ENCODE measurements at regions not wholly inside any gene's neighbourhood (a gene's known extent, or its start where the extent isn't known, plus 50 kb on each side); places are given as distances from the start of the nearest gene placed in this dataset.
"Not testable (repeated sequence)": the region's sequence is repeated elsewhere in the genome, so short reads cannot be mapped to it uniquely, and the experiment has no call there.

DNA sequence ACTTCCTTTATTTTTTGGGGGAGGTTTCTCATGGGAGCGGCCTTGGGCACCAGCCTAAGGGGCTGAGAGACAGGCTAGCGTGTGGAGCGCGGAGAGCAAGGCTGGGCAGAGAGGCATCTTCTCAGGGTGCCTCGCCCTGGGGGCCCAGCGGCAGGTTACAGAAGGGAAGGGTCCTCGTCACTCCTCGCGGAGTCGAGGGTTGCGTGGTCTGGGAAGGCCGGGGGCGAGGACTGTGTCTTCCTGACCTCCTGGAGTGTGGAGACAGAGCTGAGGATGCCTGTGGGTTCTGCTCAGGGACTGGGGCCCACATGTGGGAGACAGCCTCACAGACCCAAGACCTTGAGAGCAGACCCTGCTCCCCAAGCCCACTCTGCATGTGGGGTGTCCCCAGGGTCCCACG, 79.6 kb upstream of the LRPAP1 start:
- no peak for DNase-seq

GRCh38 chr4:3610851-3611250, 78.6 kb upstream of the LRPAP1 start:
- DNase-seq = not testable (repeated sequence)

- not testable (repeated sequence) for DNase-seq
Observed at GRCh38 chr4:3609905-3610304, 77.7 kb upstream of the LRPAP1 start.

DNA sequence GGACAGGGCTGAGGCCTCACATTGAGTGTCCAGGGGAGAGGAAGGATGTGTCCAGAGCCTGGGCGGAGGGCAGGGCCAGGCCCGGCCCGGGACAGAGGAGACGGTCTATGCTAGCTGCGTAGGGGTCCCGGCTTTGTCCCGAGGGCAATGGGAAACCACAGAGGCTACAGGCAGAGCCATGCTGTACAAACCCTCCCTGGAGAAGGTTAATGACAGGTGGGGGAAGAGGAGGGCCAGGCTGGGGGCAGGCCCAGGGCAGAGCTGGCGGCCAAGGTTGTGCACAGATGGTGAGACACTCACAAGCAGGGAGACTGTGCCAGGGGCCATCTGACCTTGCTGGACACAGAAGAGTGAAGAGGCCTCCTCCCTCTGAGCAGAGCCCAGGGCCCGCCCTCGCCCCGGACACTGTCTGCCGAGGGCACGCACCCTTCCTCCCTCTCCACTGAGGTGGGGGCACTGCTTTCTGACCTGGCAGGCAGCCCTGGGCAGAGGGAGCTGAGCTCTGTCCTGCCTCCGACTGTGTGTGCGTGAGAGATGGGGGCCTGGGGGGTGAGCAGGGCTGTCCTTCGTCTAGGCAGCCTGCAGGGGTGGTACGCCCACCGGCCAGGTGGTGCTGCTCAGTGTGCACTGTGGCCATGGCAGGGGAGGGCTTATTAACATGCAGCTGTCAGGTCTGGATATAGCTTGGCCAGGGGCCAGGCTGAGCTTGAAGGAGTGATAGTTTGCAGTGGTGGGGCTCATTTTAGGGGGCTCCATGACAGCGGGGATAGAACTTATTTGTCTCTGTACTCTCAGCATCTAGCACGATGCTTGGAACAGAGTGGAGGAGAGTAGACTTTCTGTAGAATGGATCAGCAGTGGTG, 75.7 kb upstream of the LRPAP1 start:
- DNase-seq = peak; percentile 77

DNA sequence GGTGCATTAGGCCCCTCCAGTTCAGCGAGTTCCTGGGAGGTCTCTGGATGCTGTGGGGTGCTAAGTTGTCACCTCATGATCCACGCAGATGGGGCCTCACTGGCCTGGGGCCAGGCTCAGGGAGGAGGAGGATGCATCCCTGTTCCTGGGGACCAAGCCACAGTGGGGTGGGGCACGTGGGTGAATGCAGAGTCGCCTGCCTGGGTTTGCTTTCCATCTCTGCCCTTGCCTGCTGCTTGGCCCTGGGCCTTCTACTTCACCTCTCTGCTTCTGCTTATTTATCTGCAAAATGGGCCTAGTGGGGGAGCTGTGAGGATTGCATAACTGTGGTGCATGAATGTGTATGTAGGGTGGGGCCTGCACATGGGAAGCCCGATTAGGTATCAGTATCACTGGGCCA, 74.6 kb upstream of the LRPAP1 start:
- not testable (repeated sequence) for DNase-seq

DNA sequence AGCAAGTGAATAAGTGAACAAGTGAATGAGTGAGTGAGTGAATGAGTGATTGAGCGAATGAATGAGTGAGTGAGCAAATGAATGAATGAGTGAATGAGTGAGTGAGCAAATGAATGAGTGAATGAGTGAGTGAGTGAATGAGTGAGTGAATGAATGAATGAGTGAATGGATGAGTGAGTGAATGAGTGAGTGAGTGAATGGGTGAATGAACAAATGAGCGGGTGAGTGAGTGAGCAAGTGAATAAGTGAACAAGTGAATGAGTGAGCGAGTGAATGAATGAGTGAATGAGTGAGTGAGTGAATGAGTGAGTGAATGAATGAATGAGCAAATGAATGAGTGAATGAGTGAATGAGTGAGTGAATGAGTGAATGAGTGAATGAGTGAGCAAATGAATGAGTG, 74.0 kb upstream of the LRPAP1 start:
- DNase-seq = not testable (repeated sequence)

DNA sequence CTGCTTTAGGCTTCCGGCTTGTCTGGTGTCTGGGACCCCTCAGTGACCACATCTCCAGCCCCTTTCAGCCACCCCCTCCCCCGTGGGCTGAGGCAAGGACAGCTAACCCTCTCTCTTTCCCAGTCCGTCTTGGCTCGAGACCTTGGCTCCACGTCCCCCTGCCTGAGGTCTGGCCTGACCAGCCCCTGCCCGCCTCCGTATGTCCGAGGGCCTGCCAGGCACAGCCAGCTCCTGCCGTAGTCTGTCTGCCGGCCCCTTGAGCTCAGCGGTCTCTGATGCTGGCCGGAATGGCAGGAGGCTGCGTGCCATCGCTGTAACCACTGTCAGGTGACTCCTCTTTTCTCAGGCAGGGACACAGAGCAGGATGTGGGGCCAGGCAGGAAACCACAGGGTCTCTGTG, 73.3 kb upstream of the LRPAP1 start:
- no peak for DNase-seq

GRCh38 chr4:3602886-3603645, 70.8 kb upstream of the LRPAP1 start:
- not testable (repeated sequence) for DNase-seq

- DNase-seq = no peak
Observed at GRCh38 chr4:3601992-3602391, 69.8 kb upstream of the LRPAP1 start.

- not testable (repeated sequence) for DNase-seq
Observed at GRCh38 chr4:3601108-3601690, 69.0 kb upstream of the LRPAP1 start.

GRCh38 chr4:3599951-3600350, 67.7 kb upstream of the LRPAP1 start:
- no peak for DNase-seq

DNA sequence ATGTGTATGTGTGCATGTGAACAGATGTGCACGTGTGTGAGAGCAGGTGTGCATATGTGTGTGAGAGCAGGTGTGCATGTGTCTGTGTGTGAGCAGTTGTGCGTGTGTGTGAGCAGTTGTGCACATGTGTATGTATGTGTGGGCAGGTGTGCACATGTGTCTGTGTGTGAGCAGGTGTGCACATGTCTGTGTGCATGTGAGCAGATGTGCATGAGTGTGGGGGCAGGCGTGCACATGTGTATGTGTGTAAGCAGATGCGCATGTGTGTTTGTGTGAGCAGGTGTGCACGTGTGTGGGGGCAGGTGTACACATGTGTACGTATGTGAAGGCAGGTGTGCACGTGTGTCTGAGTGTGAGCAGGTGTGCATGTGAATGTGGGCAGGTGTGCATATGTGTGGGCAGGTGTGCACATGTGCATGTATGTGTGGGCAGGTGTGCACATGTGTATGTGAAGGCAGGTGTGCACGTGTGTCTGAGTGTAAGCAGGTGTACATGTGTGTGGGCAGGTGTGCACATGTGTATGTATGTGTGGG, 66.5 kb upstream of the LRPAP1 start:
- no peak for DNase-seq

- not testable (repeated sequence) for DNase-seq
Observed at GRCh38 chr4:3597896-3598505, 65.8 kb upstream of the LRPAP1 start.

DNA sequence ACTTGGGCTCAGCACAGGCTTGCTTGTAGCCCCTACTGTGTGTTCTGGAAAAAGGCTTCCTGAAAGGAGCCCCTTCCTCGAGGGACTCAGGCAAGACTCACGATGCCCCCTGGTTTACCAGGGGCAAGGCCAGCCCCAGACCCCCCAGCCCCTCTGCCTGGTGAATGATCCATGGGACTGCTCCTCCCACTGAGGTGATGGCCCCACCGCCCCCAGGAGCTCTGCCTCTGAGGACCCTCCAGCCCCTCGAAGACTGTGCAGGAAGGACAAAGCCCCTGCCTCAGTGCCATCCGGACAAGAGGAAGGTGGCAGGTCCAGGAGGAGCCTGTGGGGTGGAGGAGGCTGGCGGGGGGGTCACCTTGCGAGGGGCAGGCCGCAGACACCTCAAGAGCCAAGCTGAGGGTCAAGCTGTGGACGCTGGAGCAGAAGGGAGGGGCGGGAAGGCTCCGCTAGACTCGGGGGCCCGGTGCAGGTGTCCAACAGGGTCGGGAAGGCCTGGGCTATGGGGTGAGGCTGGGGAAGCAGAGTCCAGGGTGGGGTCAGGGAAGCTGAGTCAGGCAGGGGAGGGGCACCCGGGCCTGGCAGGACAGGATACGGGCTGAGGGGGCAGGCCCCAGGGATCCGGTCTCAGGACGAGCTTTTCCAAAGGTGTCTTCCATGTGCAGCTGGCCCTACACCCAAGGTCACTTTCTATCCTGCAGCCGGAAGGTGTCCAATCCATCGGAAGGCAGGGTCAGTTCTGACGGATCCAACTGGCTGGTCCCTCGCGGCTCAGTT, 64.9 kb upstream of the LRPAP1 start:
- DNase-seq = not testable (repeated sequence)

DNA sequence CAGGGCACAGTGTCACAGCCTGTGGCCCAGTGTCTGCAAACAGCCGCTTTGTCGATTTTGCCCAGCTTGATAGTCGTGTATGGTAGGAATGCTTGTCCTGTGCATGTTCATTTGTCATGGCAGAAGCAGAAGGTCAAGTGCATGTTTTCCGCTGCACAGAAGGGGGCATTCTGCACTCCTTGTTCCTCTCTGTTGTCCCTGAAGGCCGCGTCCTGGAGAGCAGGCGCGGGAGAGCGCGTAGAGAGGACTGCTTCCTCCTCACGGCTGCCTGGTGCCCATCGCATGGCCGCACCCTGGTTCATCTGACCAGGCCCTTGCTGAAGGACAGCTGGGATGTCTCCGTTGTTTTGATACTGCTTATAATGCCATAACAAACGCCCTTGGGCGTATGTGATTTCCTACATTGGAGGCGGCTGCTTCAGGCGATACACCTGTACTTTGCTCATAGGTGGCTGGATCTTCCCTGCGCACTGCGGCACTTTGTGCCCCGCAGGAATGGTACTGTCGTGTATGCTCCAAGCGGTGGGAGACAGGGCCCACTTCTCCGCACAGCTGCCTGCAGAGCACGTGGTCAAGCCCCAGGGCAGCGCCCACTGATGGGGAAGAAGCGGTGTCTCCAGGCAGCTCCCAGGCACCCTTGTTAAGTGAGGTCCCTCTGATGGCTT, 63.5 kb upstream of the LRPAP1 start:
- DNase-seq = not testable (repeated sequence)

- peak; percentile 80 for DNase-seq
Observed at GRCh38 chr4:3594751-3595150, 62.5 kb upstream of the LRPAP1 start.

DNA sequence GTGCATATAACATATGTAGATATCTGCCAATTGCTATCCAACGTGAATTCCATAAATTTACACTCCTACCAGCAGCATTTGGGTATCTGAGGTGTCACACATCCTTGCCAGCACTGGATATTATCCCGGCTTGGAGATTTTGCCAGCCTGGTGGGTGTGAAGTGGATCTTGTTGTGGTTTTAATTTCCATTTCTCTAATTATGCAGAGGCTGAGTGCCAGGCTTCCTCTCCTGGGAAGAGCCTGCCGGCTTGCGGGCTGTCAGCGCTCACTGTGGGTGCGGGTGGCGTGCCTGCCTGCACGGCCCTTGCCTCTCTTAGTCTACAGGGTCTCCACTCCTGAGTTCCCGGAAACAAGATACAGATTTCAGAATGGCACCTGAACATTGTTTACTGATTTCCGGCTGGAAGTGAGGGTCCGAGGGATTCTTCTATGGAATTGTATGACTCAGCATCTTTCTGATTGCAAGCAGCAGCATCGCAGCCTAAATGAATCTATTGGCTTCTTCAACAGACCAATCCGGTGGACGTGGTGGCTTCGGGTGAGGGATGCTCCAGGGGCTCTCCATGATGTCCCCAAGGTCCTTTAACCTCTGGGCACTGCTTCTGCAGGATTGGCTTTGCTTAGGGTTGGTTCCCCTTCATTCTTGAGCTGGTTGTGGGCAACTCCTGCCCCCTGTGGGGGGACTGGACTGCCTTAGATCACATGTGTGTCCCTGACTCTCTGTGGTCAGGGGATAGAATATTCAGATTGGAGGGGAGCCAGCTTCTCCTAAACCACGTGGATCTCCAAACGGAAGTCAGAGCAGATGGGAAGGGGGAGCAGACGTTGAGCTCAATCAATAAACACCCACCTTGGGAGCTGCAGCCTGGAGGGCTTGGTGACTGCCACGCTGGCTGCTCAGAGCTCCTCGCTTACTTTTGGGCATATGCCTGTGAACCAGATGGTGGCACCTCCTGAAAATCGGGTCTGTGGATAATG, 58.0 kb upstream of the LRPAP1 start:
- peak; percentile 82 for DNase-seq

GRCh38 chr4:3589379-3589778, 57.2 kb upstream of the LRPAP1 start:
- DNase-seq = not testable (repeated sequence)

DNA sequence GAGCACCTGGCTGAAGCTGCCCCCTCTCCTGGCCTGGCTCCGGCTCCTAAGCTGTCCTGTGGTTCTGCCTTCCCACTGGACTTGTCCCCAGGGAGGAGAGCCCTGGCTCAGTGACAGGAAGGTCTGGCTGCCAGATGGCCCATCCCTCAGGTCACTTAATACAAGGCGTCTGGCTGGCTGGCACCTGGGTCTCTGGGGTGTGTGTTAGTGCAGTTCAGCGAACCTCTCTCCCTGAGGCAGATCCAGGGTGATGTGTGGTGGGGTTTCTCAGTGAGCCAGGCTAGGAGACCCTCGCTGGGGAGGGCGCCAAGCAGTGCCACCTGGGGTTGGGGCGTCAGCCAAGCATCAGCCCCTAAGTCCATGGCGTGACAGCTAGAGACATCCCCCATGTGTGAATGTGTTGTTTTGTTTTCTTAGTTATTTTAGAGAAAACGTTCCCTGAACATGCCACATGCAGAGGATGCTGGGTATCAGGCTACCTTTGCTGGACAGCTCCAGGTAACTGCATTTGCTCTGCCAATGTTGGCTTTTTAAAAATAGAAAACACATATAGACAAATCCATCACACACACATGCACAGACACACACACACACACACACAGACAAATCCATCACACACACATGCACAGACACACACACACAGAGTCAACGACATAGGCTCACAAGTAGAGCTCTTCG, 56.4 kb upstream of the LRPAP1 start:
- peak; percentile 71 for DNase-seq

- DNase-seq = not testable (repeated sequence)
Observed at GRCh38 chr4:3586596-3586995, 54.4 kb upstream of the LRPAP1 start.
